PC-9 (cell line): ENCODE measurements at regions not wholly inside any gene's neighbourhood (a gene's known extent, or its start where the extent isn't known, plus 50 kb on each side); places are given as distances from the start of the nearest gene placed in this dataset.

Source experiments
- CTCF ChIP-seq: fragments of 200-600 bp; sonication (generic); conservative IDR thresholded peaks from 2 replicates; pipeline ENCODE4 v1.6.1; 2017; ENCODE audit warnings: mixed run types, antibody characterized with exemption, mild to moderate bottlenecking, moderate library complexity
- EZH2 ChIP-seq: fragments of 200-600 bp; sonication (generic); IDR thresholded peaks from 2 replicates; pipeline ENCODE4 v1.8.0; 2017; ENCODE audit warnings: antibody characterized with exemption, low read depth

DNA sequence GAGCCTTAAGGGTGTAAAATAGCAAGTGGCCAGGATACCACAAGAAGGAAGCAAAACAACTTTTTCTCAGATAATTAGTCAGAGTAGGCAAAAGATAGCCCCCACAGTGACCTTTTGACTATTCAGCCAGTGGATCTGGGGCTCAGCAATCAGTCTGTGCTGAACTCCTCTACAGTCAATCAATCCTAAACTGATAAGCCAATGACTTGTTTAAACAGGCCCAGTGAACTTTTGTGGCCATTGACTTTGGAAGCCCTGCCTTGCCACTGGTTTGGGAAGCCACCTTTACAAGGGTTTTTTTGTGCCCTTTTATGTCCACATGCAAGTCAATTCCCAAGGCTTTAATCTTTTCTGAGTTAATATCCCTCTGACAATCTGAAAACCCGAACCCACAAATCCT is 1565.0 kb upstream of the WWC1 start:
- no peak for TF ChIP-seq EZH2
- TF ChIP-seq CTCF: no peak
